ENCODE measurements at regions not wholly inside any gene's neighbourhood (a gene's known extent, or its start where the extent isn't known, plus 50 kb on each side); places are given as distances from the start of the nearest gene placed in this dataset.
A peak's percentile ranks its signal among the peaks of the same experiment; 100 is the strongest.
"Not testable (repeated sequence)": the region's sequence is repeated elsewhere in the genome, so short reads cannot be mapped to it uniquely, and the experiment has no call there.

- DNase-seq = no peak
Measured at GRCh38 chr5:32534041-32534440, 51.3 kb upstream of the SUB1 start.

- peak; percentile 49 to 74 for DNase-seq
Measured at GRCh38 chr5:32531885-32532520, 53.4 kb upstream of the SUB1 start.

- DNase-seq = not testable (repeated sequence)
Measured at GRCh38 chr5:32527321-32527720, 58.0 kb upstream of the SUB1 start.

- DNase-seq = no peak
Measured at GRCh38 chr5:32526810-32527209, 58.5 kb upstream of the SUB1 start.

GRCh38 chr5:32523625-32524024 lies 61.7 kb upstream of the SUB1 start:
- no peak for DNase-seq

GRCh38 chr5:32522429-32523143 lies 62.8 kb upstream of the SUB1 start:
- peak; percentile 29 to 75 for DNase-seq

GRCh38 chr5:32521481-32521880 lies 63.9 kb upstream of the SUB1 start:
- no peak for DNase-seq

GRCh38 chr5:32520972-32521371 lies 64.4 kb upstream of the SUB1 start:
- no peak for DNase-seq

GRCh38 chr5:32520356-32520755 lies 65.0 kb upstream of the SUB1 start:
- DNase-seq = no peak

GRCh38 chr5:32519508-32519907 lies 65.8 kb upstream of the SUB1 start:
- DNase-seq = no peak

- no peak for DNase-seq
Measured at GRCh38 chr5:32514806-32515205, 70.3 kb upstream of the ZFR start.

GRCh38 chr5:32512926-32513325 lies 68.4 kb upstream of the ZFR start:
- no peak for DNase-seq

GRCh38 chr5:32511776-32512374 lies 67.3 kb upstream of the ZFR start:
- DNase-seq = no peak

- no peak for DNase-seq
Measured at GRCh38 chr5:32510860-32511259, 66.3 kb upstream of the ZFR start.

- DNase-seq = peak in 1 of 2 donors; percentile 22
Measured at GRCh38 chr5:32508806-32509805, 64.6 kb upstream of the ZFR start.

- DNase-seq = no peak
Measured at GRCh38 chr5:32507738-32508434, 63.3 kb upstream of the ZFR start.

GRCh38 chr5:32506799-32507198 lies 62.3 kb upstream of the ZFR start:
- no peak for DNase-seq

- no peak for DNase-seq
Measured at GRCh38 chr5:32506201-32506661, 61.7 kb upstream of the ZFR start.

- DNase-seq = no peak
Measured at GRCh38 chr5:32505756-32506155, 61.2 kb upstream of the ZFR start.

- DNase-seq = no peak
Measured at GRCh38 chr5:32504989-32505596, 60.6 kb upstream of the ZFR start.

- DNase-seq = no peak
Measured at GRCh38 chr5:32504329-32504988, 59.9 kb upstream of the ZFR start.
